IMR-90 (cell line): ENCODE measurements at regions not wholly inside any gene's neighbourhood (a gene's known extent, or its start where the extent isn't known, plus 50 kb on each side); places are given as distances from the start of the nearest gene placed in this dataset.

ENCODE experiments used
- ATAC-seq: fragments of 200-7000 bp; cut with Tn5 transposase; 2 replicates; pipeline ENCODE4 v1.9.1; 2020; ENCODE audit warnings: low read depth, mild to moderate bottlenecking, moderate library complexity
- BruUV-seq: library from RNA; stranded (reverse); fragments of 400-500 nt; replicated peaks from 2 replicates; lab custom pipeline; 2021; lab: Mats Ljungman, UMichigan
- CTCF ChIA-PET: fragments of 300-600 bp; formaldehyde crosslinking; extraction: SDS; loops from one replicate; lab custom pipeline; 2021; ENCODE audit warnings: antibody characterized with exemption; lab: Yijun Ruan, JAX
- POLR2A ChIA-PET: fragments of 300-600 bp; sonication (Branson Sonifier 250); formaldehyde crosslinking; loops from one replicate; lab custom pipeline; 2022; ENCODE audit warnings: antibody characterized with exemption; ENCODE audit not compliant: unreplicated experiment; lab: Charles Lee
- DNase-seq: peaks from one replicate; pipeline ENCODE4 v3.0.0; 2013
- H2AFZ ChIP-seq: replicated peaks from 2 replicates; pipeline ENCODE3; 2013; ENCODE audit warnings: low read length, mild to moderate bottlenecking; ENCODE audit not compliant: poor library complexity
- H2AK5ac ChIP-seq: 2 replicates; pipeline ENCODE4 v1.6.1; 2013; ENCODE audit warnings: low read depth, low read length, inconsistent platforms
- H2AK9ac ChIP-seq: replicated peaks from 2 replicates; pipeline ENCODE3; 2013; ENCODE audit warnings: mild to moderate bottlenecking, low read depth, low read length, moderate library complexity; ENCODE audit not compliant: poor library complexity
- H2BK120ac ChIP-seq: 2 replicates; pipeline ENCODE4 v1.6.1; 2013; ENCODE audit warnings: low read depth, low read length, inconsistent platforms
- H2BK15ac ChIP-seq: 3 replicates; pipeline ENCODE4 v1.6.1; 2013; ENCODE audit warnings: low read depth, low read length, inconsistent platforms
- H2BK20ac ChIP-seq: 2 replicates; pipeline ENCODE4 v1.6.1; 2013; ENCODE audit warnings: low read depth, mild to moderate bottlenecking, inconsistent platforms, low read length, moderate library complexity
- H2BK5ac ChIP-seq: 2 replicates; pipeline ENCODE4 v1.6.1; 2013; ENCODE audit warnings: mild to moderate bottlenecking, low read depth, low read length, inconsistent platforms; ENCODE audit not compliant: poor library complexity, severe bottlenecking
- H3K14ac ChIP-seq: replicated peaks from 2 replicates; pipeline ENCODE4 v1.6.1; 2013; ENCODE audit warnings: low read depth, low read length, inconsistent platforms
- H3K18ac ChIP-seq: 2 replicates; pipeline ENCODE4 v1.6.1; 2013; ENCODE audit warnings: low read depth, low read length, control low read depth
- H3K23ac ChIP-seq: 2 replicates; pipeline ENCODE4 v1.6.1; 2013; ENCODE audit warnings: low read depth, low read length, inconsistent platforms
- H3K27ac ChIP-seq: 2 replicates; pipeline ENCODE4 v1.5.1; 2013; ENCODE audit warnings: mild to moderate bottlenecking, control low read depth, low read length; ENCODE audit not compliant: insufficient read depth
- H3K27me3 ChIP-seq: 2 replicates; pipeline ENCODE4 v1.6.1; 2013; ENCODE audit warnings: low read length; ENCODE audit not compliant: control insufficient read depth, insufficient read depth
- H3K36me3 ChIP-seq: 2 replicates; pipeline ENCODE4 v1.6.1; 2013; ENCODE audit warnings: low read length, mixed read lengths; ENCODE audit not compliant: control insufficient read depth, insufficient read depth
- H3K4ac ChIP-seq: 2 replicates; pipeline ENCODE4 v1.6.1; 2013; ENCODE audit warnings: low read depth, low read length, inconsistent platforms
- H3K4me1 ChIP-seq: 2 replicates; pipeline ENCODE4 v1.6.1; 2013; ENCODE audit warnings: low read length, mixed read lengths; ENCODE audit not compliant: control insufficient read depth, insufficient read depth
- H3K4me2 ChIP-seq: 2 replicates; pipeline ENCODE4 v1.6.1; 2013; ENCODE audit warnings: low read depth, mild to moderate bottlenecking, control low read depth, low read length, moderate library complexity
- H3K4me3 ChIP-seq: 2 replicates; pipeline ENCODE4 v1.5.1; 2013; ENCODE audit warnings: low read depth, mild to moderate bottlenecking, control low read depth, low read length, moderate library complexity; ENCODE audit not compliant: insufficient read depth
- H3K56ac ChIP-seq: 2 replicates; pipeline ENCODE4 v1.6.1; 2013; ENCODE audit warnings: low read length, inconsistent platforms; ENCODE audit not compliant: insufficient read depth; ENCODE audit errors: extremely low read depth
- H3K79me1 ChIP-seq, 2 experiments: 2 replicates each; pipeline ENCODE4 v1.6.1; 2013; ENCODE audit warnings: low read length in 2 of 2, inconsistent platforms in 1 of 2, low read depth in 1 of 2
- H3K9ac ChIP-seq: 2 replicates; pipeline ENCODE4 v1.6.1; 2013; ENCODE audit warnings: low read depth, low read length, control low read depth
- H3K9me1 ChIP-seq: 2 replicates; pipeline ENCODE4 v1.6.1; 2013; ENCODE audit warnings: low read length, inconsistent platforms; ENCODE audit not compliant: insufficient read depth
- H3K9me3 ChIP-seq: 2 replicates; pipeline ENCODE4 v1.6.1; 2013; ENCODE audit warnings: low read length; ENCODE audit not compliant: control insufficient read depth, insufficient read depth
- H4K20me1 ChIP-seq: 2 replicates; pipeline ENCODE4 v1.6.1; 2013; ENCODE audit warnings: low read length, inconsistent platforms; ENCODE audit not compliant: insufficient read depth
- H4K5ac ChIP-seq: 2 replicates; pipeline ENCODE4 v1.6.1; 2013; ENCODE audit warnings: mild to moderate bottlenecking, low read depth, low read length, control low read depth
- H4K8ac ChIP-seq, 2 experiments: 2 replicates each; pipeline ENCODE4 v1.6.1; 2013; ENCODE audit warnings: low read depth in 2 of 2, low read length in 2 of 2, control low read depth in 1 of 2, inconsistent platforms in 1 of 2
- H4K91ac ChIP-seq: 2 replicates; pipeline ENCODE4 v1.6.1; 2013; ENCODE audit warnings: low read depth, low read length, inconsistent platforms; ENCODE audit not compliant: insufficient read depth
- BHLHE40 ChIP-seq: fragments of 150-350 bp; IDR thresholded peaks from 2 replicates; pipeline ENCODE4 v1.6.1; 2016; ENCODE audit warnings: mild to moderate bottlenecking, low read depth, low read length
- CHD1 ChIP-seq: IDR thresholded peaks from 2 replicates; pipeline ENCODE4 v1.6.1; 2012; ENCODE audit warnings: low read depth, low read length, improper control_type of control experiment
- CTCF ChIP-seq: conservative IDR thresholded peaks from 2 replicates; pipeline ENCODE4 v1.5.1; 2012; ENCODE audit warnings: mild to moderate bottlenecking, low read depth, low read length, improper control_type of control experiment
- ELK1 ChIP-seq: fragments of 150-350 bp; IDR thresholded peaks from 2 replicates; pipeline ENCODE4 v1.6.1; 2016; ENCODE audit warnings: low read depth, mild to moderate bottlenecking, low read length, moderate library complexity, borderline replicate concordance
- FOS ChIP-seq: fragments of 150-350 bp; IDR thresholded peaks from 2 replicates; pipeline ENCODE4 v1.6.1; 2016; ENCODE audit warnings: low read depth, low read length
- MAFK ChIP-seq: IDR thresholded peaks from 2 replicates; pipeline ENCODE4 v1.6.1; 2012; ENCODE audit warnings: low read depth, low read length, improper control_type of control experiment
- MAZ ChIP-seq: IDR thresholded peaks from 2 replicates; pipeline ENCODE4 v1.6.1; 2012; ENCODE audit warnings: low read depth, mild to moderate bottlenecking, low read length, improper control_type of control experiment, moderate library complexity, borderline replicate concordance
- MXI1 ChIP-seq: IDR thresholded peaks from 2 replicates; pipeline ENCODE4 v1.6.1; 2012; ENCODE audit warnings: low read depth, mild to moderate bottlenecking, low read length, moderate library complexity, borderline replicate concordance
- NFE2L2 ChIP-seq: fragments of 150-350 bp; IDR thresholded peaks from 2 replicates; pipeline ENCODE4 v1.6.1; 2016; ENCODE audit warnings: low read depth, mild to moderate bottlenecking, low read length
- POLR2A ChIP-seq: IDR thresholded peaks from 2 replicates; pipeline ENCODE4 v1.6.1; 2012; ENCODE audit warnings: mild to moderate bottlenecking, low read depth, low read length
- RAD21 ChIP-seq: IDR thresholded peaks from 2 replicates; pipeline ENCODE4 v1.6.1; 2012; ENCODE audit warnings: low read length, improper control_type of control experiment
- RCOR1 ChIP-seq: IDR thresholded peaks from 2 replicates; pipeline ENCODE4 v1.6.1; 2012; ENCODE audit warnings: mild to moderate bottlenecking, low read length, improper control_type of control experiment; ENCODE audit not compliant: insufficient replicate concordance
- RFX5 ChIP-seq: IDR thresholded peaks from 2 replicates; pipeline ENCODE4 v1.8.0; 2012; ENCODE audit warnings: low read depth, mild to moderate bottlenecking, low read length, moderate library complexity
- SMC3 ChIP-seq: fragments of 150-350 bp; IDR thresholded peaks from 2 replicates; pipeline ENCODE4 v1.6.1; 2016; ENCODE audit warnings: low read depth, mild to moderate bottlenecking, antibody characterized with exemption, low read length, moderate library complexity
- WGBS, 2 experiments: methylation state at CpG; one replicate each; pipeline versions ENCODE4 v1.1.5 to v1.1.7; 2013; ENCODE audit warnings: missing lambda C conversion rate in 2 of 2; ENCODE audit not compliant: insufficient read length in 1 of 2; ENCODE audit errors: extremely low coverage in 2 of 2; 5-methylcytosine and 5-hydroxymethylcytosine counted together
- dilution Hi-C: fragments of 300-500 bp; cut with HindIII; formaldehyde crosslinking; loops from one replicate; pipeline ENCODE4 v1.14.3; 2018; ENCODE audit warnings: low sequenced_read_pairs; ENCODE audit not compliant: unreplicated experiment
- in situ Hi-C: fragments of 300-500 bp; cut with MboI; formaldehyde crosslinking; loops from 3 replicates; pipeline ENCODE4 v1.14.3; 2019; ENCODE audit warnings: low sequenced_read_pairs, inconsistent platforms, mixed read lengths
- intact Hi-C: fragments of 100-400 bp; cut with micrococcal nuclease; formaldehyde crosslinking; loops from 2 replicates; pipeline ENCODE4 v1.10.0; 2022

GRCh38 chr11:115111066-115111465 is 393.1 kb downstream of the CADM1 start:
- Histone ChIP-seq H3K4me1 (no peaks in the 10 kb centered on the region), H2AK5ac (no peak overlapping the region), H3K14ac (no peak overlapping the region), H3K4me2 (no peak overlapping the region), H3K18ac (no peak overlapping the region), H2BK5ac (no peak overlapping the region), H4K91ac (no peak overlapping the region), H3K9me1 (no peaks in the 10 kb centered on the region), H3K23ac (no peak overlapping the region), H2BK20ac (no peak overlapping the region), H3K27ac (no peak overlapping the region), H4K5ac (no peak overlapping the region), H2AFZ (no peak overlapping the region), H2BK120ac (no peak overlapping the region), H3K27me3 (peaks cover 2% of the 10 kb centered on the region; the same call in 1 of the 2 replicates), H3K4ac (no peak overlapping the region), H2AK9ac (no peak overlapping the region), H4K8ac (no peak overlapping the region), H3K9me3 (no peaks in the 10 kb centered on the region), H3K79me1 (no peaks in the 10 kb centered on the region), H3K9ac (no peak overlapping the region), H2BK15ac (no peak overlapping the region), H3K4me3 (no peak overlapping the region), H4K20me1 (no peaks in the 10 kb centered on the region), H3K56ac (no peak overlapping the region), H3K36me3 (no peaks in the 10 kb centered on the region)
- no TSS peak for BruUV-seq
- no peak for DNase-seq
- dilution Hi-C loops: no loop called here
- TF ChIP-seq RAD21 (no peak), BHLHE40 (no peak), SMC3 (no peak), MAZ (no peak), NFE2L2 (no peak), MXI1 (no peak), ELK1 (no peak), RFX5 (no peak), POLR2A (no peak), CHD1 (no peak), CTCF (no peak), MAFK (no peak), FOS (no peak), RCOR1 (no peak)
- WGBS, 2 experiments: 69% methylated on average over 3 of the region's 5 CpGs; no CpG with 5 or more reads in 1 of the 2 experiments
- intact Hi-C loops: no loop called here
- ChIA-PET CTCF (no interaction called here), POLR2A (no interaction called here)
- in situ Hi-C loops: no loop called here
- ATAC-seq: no peak
